ENCODE measurements at regions not wholly inside any gene's neighbourhood (a gene's known extent, or its start where the extent isn't known, plus 50 kb on each side); places are given as distances from the start of the nearest gene placed in this dataset.
"Not testable (repeated sequence)": the region's sequence is repeated elsewhere in the genome, so short reads cannot be mapped to it uniquely, and the experiment has no call there.

GRCh38 chr6:91240878-91241603 is 654.2 kb upstream of the MAP3K7 start:
- no peak for DNase-seq

DNA sequence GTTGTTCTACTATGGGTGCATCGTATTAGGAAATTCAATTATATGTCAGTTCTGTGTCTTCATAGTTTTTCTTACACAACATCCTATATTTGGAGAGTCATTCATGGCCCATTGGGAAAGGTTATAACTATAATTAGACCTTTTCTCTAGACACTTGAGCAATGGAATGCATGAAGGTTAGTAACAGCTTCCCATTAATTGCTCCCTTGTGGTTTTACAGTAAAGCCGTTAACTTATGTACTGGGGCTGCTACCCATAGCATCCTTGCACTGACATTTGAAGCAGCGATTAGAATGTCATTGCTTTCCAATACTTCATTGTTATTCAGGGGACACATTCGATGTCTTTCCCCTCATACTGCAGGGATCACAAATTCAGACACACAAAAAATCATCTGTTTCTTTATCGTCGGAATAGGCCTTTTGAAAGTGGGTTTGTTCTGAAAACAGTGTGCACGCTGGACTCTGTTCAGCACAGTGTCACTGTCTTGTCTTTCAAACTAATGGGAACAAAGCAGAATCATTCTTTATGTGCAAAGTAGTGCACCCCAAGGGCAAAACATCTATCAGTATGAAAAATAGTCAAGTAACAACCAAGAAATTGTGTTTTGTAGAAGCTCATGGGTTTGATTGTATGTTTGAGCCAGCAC is 634.3 kb upstream of the MAP3K7 start:
- DNase-seq = no peak

GRCh38 chr6:91213229-91213901 is 626.5 kb upstream of the MAP3K7 start:
- peak; percentile 28 for DNase-seq

- DNase-seq = no peak
Observed at GRCh38 chr6:91198588-91199255, 611.9 kb upstream of the MAP3K7 start.

DNA sequence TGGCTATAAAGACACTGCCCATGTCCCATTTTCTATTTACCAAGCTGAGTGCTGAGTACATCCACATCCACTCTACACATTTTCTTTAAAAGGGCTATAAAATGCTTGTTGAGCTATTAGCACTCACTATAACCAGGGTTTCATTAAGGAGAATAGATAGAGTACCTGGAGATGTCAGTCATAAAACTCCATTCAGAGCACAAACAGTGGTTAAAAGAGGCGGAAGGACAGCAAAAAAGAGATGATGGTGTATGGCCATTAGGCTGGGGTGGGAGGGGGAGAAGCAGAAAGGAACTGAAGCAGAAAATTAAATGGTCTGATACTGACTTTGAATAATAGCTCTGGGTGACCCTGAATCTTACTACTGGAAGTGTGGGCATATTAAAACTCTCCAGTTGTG is 609.9 kb upstream of the MAP3K7 start:
- no peak for DNase-seq

- no peak for DNase-seq
Observed at GRCh38 chr6:91193446-91193845, 606.6 kb upstream of the MAP3K7 start.

DNA sequence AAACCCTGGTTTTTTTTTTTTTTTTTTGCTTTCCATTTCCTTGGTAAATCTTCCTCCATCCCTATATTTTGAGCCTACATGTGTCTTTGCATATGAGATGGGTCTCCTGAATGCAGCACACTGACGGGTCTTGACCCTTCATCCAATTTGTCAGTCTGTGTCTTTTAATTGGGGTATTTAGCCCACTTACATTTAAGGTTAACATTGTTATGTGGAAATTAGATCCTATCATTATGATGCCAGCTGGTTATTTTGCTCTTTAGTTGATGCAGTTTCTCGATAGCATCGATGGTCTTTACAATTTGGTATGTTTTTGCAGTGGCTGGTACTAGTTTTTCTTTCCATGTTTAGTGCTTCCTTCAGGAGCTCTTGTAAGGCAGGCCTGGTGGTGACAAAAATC is 603.2 kb upstream of the MAP3K7 start:
- not testable (repeated sequence) for DNase-seq

DNA sequence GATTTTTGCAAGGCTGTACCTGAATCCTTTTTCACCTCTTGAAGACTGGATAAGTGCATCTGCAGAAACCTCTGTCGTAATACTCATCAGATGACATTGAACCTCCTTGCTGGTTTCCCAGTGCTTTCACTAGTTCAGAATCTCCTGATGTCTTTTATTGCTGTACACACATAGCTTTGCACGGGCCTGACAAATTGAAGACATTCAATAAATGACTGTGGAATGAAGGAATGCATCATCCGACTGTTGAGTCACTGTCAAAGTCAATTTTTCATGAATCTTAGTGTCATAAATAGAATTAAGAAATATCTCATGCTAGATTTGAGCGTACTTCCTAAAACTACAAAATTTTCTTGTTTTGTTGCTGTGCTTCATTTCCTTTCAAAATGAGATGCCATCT is 598.2 kb upstream of the MAP3K7 start:
- DNase-seq = no peak

- no peak for DNase-seq
Observed at GRCh38 chr6:91181416-91181815, 594.5 kb upstream of the MAP3K7 start.

DNA sequence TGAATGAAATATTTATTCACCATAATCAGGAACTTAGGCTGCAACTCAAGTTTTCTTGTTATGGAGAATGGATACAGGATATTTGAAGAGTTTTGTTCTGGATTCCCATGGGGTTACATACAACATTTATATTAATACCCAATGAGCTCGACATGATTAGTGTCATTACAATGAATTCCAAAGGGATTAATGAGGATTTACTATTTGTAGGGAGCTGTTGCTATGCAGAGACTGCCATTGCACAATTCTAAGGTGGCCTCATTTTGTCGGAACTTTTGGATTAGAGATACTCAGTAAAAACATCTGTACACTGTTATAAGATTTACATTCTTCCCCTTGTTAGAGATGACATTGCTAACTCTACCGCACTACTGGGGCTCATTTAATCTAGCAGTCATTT is 586.8 kb upstream of the MAP3K7 start:
- DNase-seq = no peak

- DNase-seq = no peak
Observed at GRCh38 chr6:91173186-91173585, 586.3 kb upstream of the MAP3K7 start.

DNA sequence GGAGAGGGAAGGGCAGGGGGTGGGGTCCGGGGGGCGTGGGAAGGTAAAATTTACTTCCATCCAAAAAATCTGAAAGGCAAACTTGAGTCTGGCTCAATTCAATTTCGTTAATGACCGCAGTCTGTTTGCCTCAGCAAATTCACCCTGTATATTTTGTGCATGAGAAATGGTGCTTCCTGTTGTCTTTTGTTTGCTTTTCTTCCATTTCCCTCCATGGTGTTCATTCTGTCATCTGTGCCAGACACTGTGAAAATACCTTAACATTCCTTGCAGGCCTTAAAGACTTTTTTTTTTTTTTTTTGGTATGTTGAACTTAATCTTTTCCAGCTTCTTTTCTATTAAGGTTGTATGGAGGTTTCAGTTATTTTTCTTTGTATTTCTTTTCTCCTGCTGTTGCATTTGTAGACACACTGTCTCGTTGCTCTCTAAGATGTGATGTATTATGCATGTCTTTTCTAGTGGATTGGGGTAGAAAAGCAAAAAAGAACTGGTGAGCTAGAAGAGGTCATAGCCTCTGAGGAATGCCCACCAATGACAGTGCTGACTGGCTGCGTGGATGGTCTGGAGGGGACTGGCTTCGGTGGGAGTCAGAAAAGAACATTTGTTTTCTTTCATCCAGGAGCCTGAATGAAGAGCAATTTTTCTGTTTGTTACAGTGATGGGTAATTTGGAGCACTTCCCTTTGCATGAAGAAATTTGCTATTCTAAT is 585.0 kb upstream of the MAP3K7 start:
- DNase-seq = no peak

GRCh38 chr6:91167846-91168245 is 581.0 kb upstream of the MAP3K7 start:
- DNase-seq = no peak

- no peak for DNase-seq
Observed at GRCh38 chr6:91166271-91167046, 579.6 kb upstream of the MAP3K7 start.

DNA sequence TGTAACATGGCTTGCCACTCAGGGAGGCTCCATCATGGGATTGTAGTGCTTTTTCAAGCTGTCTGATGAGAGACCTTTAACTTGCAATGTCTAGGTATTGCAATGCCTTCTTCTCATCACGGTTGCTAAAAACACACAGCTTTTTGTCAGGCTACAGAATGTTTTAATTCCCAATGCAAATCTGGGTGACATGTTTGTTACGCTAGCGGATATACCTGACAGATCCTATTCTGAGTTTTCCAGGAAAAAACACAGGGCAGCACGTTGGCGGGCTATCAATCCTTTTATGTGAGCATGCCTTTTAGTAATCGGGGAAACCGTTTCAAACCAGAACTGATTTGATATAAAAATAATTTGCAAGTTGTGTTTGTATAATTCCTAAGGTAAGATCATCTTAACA is 577.2 kb upstream of the MAP3K7 start:
- no peak for DNase-seq

DNA sequence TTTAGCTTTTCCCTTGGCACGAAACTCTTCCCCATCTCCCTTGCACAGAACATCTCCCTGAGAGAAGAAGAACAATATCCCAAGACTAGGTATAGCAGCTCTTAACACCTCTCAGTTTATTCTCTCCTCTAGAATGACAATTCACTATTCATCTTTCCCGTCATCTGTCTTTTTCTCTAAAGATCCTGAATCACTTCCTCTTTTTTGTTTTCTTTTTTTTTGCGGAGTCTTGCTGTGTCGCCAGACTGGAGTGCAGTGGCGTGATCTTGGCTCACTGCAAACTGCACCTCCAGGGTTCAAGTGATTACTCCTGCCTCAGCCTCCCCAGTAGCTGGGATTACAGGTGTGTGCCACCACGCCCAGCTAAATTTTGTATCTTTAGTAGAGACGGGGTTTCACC is 574.4 kb upstream of the MAP3K7 start:
- DNase-seq = no peak

GRCh38 chr6:91155129-91155785 is 568.4 kb upstream of the MAP3K7 start:
- no peak for DNase-seq

GRCh38 chr6:91152824-91153223 is 566.0 kb upstream of the MAP3K7 start:
- no peak for DNase-seq

DNA sequence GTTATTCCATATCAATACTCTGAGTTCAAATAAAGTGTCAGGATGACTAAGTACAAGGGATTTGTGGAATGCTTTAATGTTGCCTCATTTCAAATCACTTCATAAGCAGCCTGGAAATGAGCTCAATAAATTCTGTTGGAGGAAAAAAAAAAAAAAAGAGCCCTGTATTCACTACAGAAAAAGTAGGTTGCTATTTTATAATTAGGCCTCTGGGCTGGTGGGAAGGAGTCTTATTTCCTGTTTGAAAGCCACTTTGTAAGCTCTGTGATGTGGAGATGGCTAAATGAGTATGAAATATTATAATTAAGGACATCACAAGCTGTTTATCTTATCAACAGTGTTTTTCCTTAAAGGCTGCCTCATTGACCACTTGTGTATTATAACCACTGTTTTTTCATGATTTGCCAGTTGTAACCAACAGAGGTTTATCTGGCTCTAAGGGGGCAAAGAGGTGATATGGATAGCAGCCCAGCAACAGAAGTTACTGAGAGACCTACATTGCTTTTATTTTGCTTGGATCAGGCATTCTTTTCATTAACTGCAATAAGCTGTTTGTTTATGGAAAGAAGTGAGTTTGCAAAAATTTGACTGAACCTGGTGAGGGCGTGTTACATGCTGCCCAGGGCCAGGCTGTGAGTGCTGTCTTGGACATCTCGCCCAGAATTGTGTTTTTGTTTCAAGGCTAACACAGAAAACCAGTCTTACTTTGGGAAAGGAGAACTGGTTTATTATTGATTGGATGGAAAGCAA is 563.3 kb upstream of the MAP3K7 start:
- DNase-seq = no peak

DNA sequence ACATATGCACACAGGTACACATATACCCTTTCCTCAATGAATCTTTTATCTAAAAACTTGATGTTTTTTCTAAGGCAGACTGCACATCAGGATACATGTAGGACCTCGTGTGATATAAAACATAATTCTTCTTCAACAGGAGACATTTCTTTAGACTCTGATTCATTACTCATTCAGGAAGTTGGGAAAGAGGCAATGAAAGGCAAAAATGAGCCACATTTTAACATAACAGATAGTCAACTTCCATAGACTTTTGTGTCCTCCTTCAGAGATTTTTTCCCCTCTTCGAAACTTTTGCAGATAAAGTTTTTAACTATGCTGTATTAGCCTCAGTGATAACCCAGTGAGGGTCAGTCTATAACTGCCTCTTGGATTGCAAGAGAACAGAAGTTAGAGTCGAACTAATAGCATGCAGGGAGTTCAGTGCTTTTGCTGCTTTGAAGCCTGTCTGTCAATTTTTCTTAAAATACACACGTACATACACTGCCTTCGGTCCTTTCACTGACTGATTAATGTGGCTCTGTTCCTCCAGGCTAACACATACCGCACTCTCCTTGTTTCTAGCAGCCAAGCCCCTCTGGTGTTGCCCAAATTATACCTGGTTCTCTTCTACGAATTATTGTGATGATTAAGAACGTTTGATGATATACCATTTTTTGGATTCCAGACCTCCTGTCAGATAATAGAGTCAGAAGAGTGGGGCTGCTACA is 562.5 kb upstream of the MAP3K7 start:
- DNase-seq = no peak

Data from left hindlimb (tissue), 1 donor.